ENCODE measurements at regions not wholly inside any gene's neighbourhood (a gene's known extent, or its start where the extent isn't known, plus 50 kb on each side); places are given as distances from the start of the nearest gene placed in this dataset.
A peak's percentile ranks its signal among the peaks of the same experiment; 100 is the strongest.

- Histone ChIP-seq H3K4me1 (ENCODE audit: control insufficient read depth, insufficient read depth, low read length) (no peaks in the 10 kb centered on the region), H3K9me3 (ENCODE audit: control insufficient read depth, insufficient read depth, low read depth, low read length) (no peaks in the 10 kb centered on the region), H3K36me3 (ENCODE audit: control insufficient read depth in 2 of 2, insufficient read depth in 1 of 2, low read length in 2 of 2) (no peaks in the 10 kb centered on the region), H3K27ac (ENCODE audit: extremely low read depth, low read depth, low read length) (no peak overlapping the region), H3K4me3 (ENCODE audit: low read depth, low read length) (no peak overlapping the region)
- POLR2A ChIA-PET: no interaction called here
- TF ChIP-seq KLF8 (tag by site-specific recombination; IDR thresholded peaks at IDR 0.05) (no peak), ZNF202 (tag by site-specific recombination; IDR thresholded peaks at IDR 0.05; ENCODE audit: borderline replicate concordance) (no peak), HOXD13 (CRISPR knock-in tag; IDR thresholded peaks at IDR 0.05; ENCODE audit: borderline replicate concordance) (no peak), ZNF560 (tag by site-specific recombination; IDR thresholded peaks at IDR 0.05; ENCODE audit: borderline replicate concordance) (no peak), HOXC10 (CRISPR knock-in tag; IDR thresholded peaks at IDR 0.05) (no peak), ZNF366 (tag by site-specific recombination; conservative IDR thresholded peaks at IDR 0.05) (no peak), ZNF747 (tag by site-specific recombination; IDR thresholded peaks at IDR 0.05) (no peak), ZNF274 (IDR thresholded peaks at IDR 0.05; ENCODE audit: low read length) (no peak), ZNF274 (tag by site-specific recombination; IDR thresholded peaks at IDR 0.05; ENCODE audit: borderline replicate concordance) (no peak), ZNF621 (tag by site-specific recombination; IDR thresholded peaks at IDR 0.05) (no peak), ZNF10 (tag by site-specific recombination; IDR thresholded peaks at IDR 0.05) (no peak), ZNF175 (tag by site-specific recombination; IDR thresholded peaks at IDR 0.05) (no peak), ZBTB10 (tag by site-specific recombination; IDR thresholded peaks at IDR 0.05) (no peak), ZNF704 (tag by site-specific recombination; IDR thresholded peaks at IDR 0.05) (no peak)
- CTCF ChIA-PET: interaction anchor here (2.1 kb wide), 1 partner anchor 17 kb away, joined by 5 read pairs; no protein-coding TSS in a partner anchor
Measured at GRCh38 chr10:84945791-84946190, 617.4 kb downstream of the CCSER2 start.

GRCh38 chr10:84946904-84947303 lies 618.5 kb downstream of the CCSER2 start:
- ChIA-PET POLR2A (no interaction called here), CTCF (interaction anchor here (2.1 kb wide), 1 partner anchor 19 kb away, joined by 5 read pairs; no protein-coding TSS in a partner anchor)
- H3K27ac ChIP-seq (ENCODE audit: extremely low read depth, low read depth, low read length): no peak overlapping the region
- H3K4me3 ChIP-seq (ENCODE audit: low read depth, low read length): no peak overlapping the region
- no peaks in the 10 kb centered on the region for H3K36me3 ChIP-seq (ENCODE audit: control insufficient read depth in 2 of 2, insufficient read depth in 1 of 2, low read length in 2 of 2)
- H3K9me3 ChIP-seq (ENCODE audit: control insufficient read depth, insufficient read depth, low read depth, low read length): no peaks in the 10 kb centered on the region
- H3K4me1 ChIP-seq (ENCODE audit: control insufficient read depth, insufficient read depth, low read length): no peaks in the 10 kb centered on the region
- TF ChIP-seq HOXA7 (CRISPR knock-in tag; IDR thresholded peaks at IDR 0.05; ENCODE audit: borderline replicate concordance) (no peak), ZBTB17 (tag by site-specific recombination; IDR thresholded peaks at IDR 0.05) (peak; percentile 69), ZNF341 (tag by site-specific recombination; IDR thresholded peaks at IDR 0.05; ENCODE audit: low read depth) (no peak), ZNF239 (tag by site-specific recombination; IDR thresholded peaks at IDR 0.05) (no peak), RBAK (tag by site-specific recombination; IDR thresholded peaks at IDR 0.05) (no peak), ZNF501 (tag by site-specific recombination; IDR thresholded peaks at IDR 0.05) (peak; percentile 83), ZNF843 (tag by site-specific recombination; IDR thresholded peaks at IDR 0.05) (no peak), ZNF677 (tag by site-specific recombination; IDR thresholded peaks at IDR 0.05) (no peak), ZBTB6 (tag by site-specific recombination; IDR thresholded peaks at IDR 0.05) (no peak), MYNN (tag by site-specific recombination; IDR thresholded peaks at IDR 0.05; ENCODE audit: borderline replicate concordance) (no peak), ZNF362 (tag by site-specific recombination; IDR thresholded peaks at IDR 0.05) (peak; percentile 89), ZBTB44 (tag by site-specific recombination; IDR thresholded peaks at IDR 0.05) (no peak), YY1 (tag by site-specific recombination; IDR thresholded peaks at IDR 0.05) (no peak), ZBTB26 (tag by site-specific recombination; optimal IDR thresholded peaks at IDR 0.05) (no peak), ZNF404 (tag by site-specific recombination; IDR thresholded peaks at IDR 0.05) (no peak)
